Ascending aorta (tissue), 2 donors: ENCODE measurements at regions not wholly inside any gene's neighbourhood (a gene's known extent, or its start where the extent isn't known, plus 50 kb on each side); places are given as distances from the start of the nearest gene placed in this dataset.
"Not testable (repeated sequence)": the region's sequence is repeated elsewhere in the genome, so short reads cannot be mapped to it uniquely, and the experiment has no call there.

Experiments used
- DNase-seq, 2 donors: peaks; one replicate each; pipeline ENCODE4 v3.0.0-alpha.2; 2019; ENCODE audit warnings: low spot score in 2 of 2
- H3K27ac ChIP-seq, 2 donors: fragments of 200-600 bp; sonication (generic); one replicate each; pipeline ENCODE4 v1.5.1; 2016 to 2017; ENCODE audit warnings: mild to moderate bottlenecking in 1 of 2
- H3K27me3 ChIP-seq: fragments of 200-600 bp; sonication (generic); one replicate; pipeline ENCODE4 v1.5.1; 2017
- H3K36me3 ChIP-seq, 2 donors: fragments of 200-600 bp; sonication (generic); one replicate each; pipeline ENCODE4 v1.5.1; 2016
- H3K4me1 ChIP-seq, 2 donors: fragments of 200-600 bp; sonication (generic); one replicate each; pipeline ENCODE4 v1.5.1; 2016 to 2017; ENCODE audit warnings: mild to moderate bottlenecking in 1 of 2
- H3K4me3 ChIP-seq, 2 donors: fragments of 200-600 bp; sonication (generic); one replicate each; pipeline ENCODE4 v1.5.1; 2016 to 2017; ENCODE audit warnings: mild to moderate bottlenecking in 1 of 2
- H3K9me3 ChIP-seq, 2 donors: fragments of 200-600 bp; sonication (generic); one replicate each; pipeline ENCODE4 v1.5.1; 2016
- intact Hi-C: fragments of 100-400 bp; cut with DNase I; formaldehyde crosslinking; loops from one replicate; pipeline ENCODE4 v1.15.1; 2023
- TF ChIP-seq, protein P1 (sequence below), 3 experiments: fragments of 200-600 bp in 2 of 3; fragments of 450-650 bp in 1 of 3; sonication (generic) in 2 of 3; IDR thresholded peaks; one replicate each; pipeline ENCODE4 v1.5.1; 2016 to 2019; ENCODE audit warnings: antibody characterized with exemption in 3 of 3, mild to moderate bottlenecking in 1 of 3, moderate library complexity in 1 of 3

DNA sequence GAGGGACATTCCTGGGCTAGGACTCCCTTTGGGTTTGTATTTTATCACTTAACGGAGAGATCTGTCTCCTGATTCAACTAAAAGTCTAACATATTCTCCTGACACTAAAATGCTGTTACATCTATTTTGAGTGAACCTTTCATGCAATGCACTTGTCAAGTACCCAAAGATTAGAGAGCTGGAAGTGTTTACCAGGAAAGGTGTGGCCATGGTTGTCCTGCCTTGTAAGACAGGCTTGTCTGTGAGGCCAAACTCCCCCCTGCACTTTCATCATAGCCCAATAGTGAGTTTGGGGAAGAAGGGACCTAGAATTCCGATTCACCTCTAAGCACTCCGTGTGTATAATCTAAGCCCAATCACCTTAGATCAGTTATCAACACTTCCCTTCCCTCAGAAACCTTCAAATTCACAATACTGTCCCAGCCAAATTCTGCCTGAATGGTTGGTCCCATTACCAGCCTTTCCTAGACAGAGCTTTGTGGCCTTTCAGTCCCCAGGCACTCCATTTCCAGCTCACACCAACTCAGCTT is 162.6 kb upstream of the NAMPT start:
- TF ChIP-seq, protein P1, sequence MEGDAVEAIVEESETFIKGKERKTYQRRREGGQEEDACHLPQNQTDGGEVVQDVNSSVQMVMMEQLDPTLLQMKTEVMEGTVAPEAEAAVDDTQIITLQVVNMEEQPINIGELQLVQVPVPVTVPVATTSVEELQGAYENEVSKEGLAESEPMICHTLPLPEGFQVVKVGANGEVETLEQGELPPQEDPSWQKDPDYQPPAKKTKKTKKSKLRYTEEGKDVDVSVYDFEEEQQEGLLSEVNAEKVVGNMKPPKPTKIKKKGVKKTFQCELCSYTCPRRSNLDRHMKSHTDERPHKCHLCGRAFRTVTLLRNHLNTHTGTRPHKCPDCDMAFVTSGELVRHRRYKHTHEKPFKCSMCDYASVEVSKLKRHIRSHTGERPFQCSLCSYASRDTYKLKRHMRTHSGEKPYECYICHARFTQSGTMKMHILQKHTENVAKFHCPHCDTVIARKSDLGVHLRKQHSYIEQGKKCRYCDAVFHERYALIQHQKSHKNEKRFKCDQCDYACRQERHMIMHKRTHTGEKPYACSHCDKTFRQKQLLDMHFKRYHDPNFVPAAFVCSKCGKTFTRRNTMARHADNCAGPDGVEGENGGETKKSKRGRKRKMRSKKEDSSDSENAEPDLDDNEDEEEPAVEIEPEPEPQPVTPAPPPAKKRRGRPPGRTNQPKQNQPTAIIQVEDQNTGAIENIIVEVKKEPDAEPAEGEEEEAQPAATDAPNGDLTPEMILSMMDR (IDR thresholded peaks at IDR 0.05): no peak
- no peaks in the 10 kb centered on the region for H3K4me1 ChIP-seq
- intact Hi-C loops: no loop called here
- no peak overlapping the region for H3K27ac ChIP-seq
- no peaks in the 10 kb centered on the region for H3K9me3 ChIP-seq
- no peaks in the 10 kb centered on the region for H3K36me3 ChIP-seq
- H3K27me3 ChIP-seq: no peaks in the 10 kb centered on the region
- no peak overlapping the region for H3K4me3 ChIP-seq
- DNase-seq: no peak

DNA sequence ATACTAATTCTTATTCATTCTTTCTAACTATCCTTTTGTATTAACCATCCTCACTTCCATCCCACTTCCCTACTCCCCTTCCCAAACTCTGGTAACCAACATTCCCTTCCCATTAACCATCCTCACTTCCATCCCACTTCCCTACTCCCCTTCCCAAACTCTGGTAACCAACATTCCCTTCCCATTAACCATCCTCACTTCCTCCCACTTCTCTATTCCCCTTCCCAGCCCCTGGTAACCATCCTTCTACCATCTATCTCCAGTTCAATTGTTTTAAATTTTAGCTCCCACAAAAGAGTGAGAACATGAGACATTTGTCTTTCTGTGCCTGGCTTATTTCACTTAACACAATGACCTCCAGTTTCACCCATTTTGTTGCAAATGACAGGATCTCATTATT is 160.6 kb upstream of the NAMPT start:
- DNase-seq, intact Hi-C loops, H3K4me1 ChIP-seq, H3K27me3 ChIP-seq, H3K36me3 ChIP-seq, H3K9me3 ChIP-seq, H3K4me3 ChIP-seq, H3K27ac ChIP-seq: not testable (repeated sequence)

DNA sequence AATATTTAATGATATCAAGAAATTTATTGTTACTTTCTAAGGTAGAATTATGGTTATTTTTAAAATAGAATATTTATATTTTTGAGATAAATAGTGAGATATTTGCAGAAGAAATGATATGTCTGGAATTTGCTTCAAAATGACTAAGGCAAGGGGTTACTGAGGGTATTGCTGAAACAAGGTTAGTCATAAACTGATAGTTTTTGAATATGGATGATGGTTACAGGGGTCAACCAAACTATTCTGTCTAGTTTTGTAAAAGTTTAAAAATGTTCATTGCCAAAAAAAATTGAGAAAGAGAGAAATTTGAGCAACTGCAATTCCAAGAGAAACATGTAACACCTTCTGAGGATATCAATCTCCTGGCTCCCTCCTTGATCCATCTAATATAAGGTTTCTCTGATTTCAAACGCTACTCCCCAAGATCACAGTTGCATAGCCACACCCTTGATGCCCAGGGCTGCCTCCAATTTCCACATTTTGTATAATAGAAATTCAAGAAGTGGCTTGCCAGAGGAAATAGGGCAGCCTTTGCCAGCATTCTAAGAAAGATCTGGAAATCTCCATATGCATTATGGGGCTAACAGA is 159.4 kb upstream of the NAMPT start:
- H3K36me3 ChIP-seq: no peaks in the 10 kb centered on the region
- H3K9me3 ChIP-seq: no peaks in the 10 kb centered on the region
- no peaks in the 10 kb centered on the region for H3K27me3 ChIP-seq
- H3K4me3 ChIP-seq: no peak overlapping the region
- H3K27ac ChIP-seq: no peak overlapping the region
- intact Hi-C loops: no loop called here
- H3K4me1 ChIP-seq: no peaks in the 10 kb centered on the region
- TF ChIP-seq, protein P1 (IDR thresholded peaks at IDR 0.05): no peak
- no peak for DNase-seq

DNA sequence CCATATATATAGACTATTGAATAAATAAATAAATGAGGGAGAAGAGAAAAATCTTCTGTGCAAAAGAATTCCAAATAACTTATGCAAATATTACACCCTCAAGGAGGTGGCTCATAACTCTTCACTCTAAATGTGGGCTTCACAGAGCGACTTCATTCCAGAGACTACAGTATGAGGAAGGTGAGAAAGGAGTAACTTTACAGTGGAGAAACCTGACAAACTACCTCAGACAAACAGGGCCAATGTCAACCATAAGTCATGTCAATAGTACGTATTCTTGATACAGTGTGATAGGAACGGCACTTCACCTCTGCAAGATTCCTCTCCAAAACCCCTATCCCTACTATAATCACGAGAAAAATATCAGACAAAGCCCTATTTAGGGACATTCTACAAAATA is 158.4 kb upstream of the NAMPT start:
- Histone ChIP-seq H3K27me3 (no peaks in the 10 kb centered on the region), H3K9me3 (no peaks in the 10 kb centered on the region), H3K4me1 (no peaks in the 10 kb centered on the region), H3K36me3 (no peaks in the 10 kb centered on the region), H3K27ac (no peak overlapping the region), H3K4me3 (no peak overlapping the region)
- TF ChIP-seq, protein P1 (IDR thresholded peaks at IDR 0.05): no peak
- DNase-seq: no peak
- intact Hi-C loops: no loop called here

DNA sequence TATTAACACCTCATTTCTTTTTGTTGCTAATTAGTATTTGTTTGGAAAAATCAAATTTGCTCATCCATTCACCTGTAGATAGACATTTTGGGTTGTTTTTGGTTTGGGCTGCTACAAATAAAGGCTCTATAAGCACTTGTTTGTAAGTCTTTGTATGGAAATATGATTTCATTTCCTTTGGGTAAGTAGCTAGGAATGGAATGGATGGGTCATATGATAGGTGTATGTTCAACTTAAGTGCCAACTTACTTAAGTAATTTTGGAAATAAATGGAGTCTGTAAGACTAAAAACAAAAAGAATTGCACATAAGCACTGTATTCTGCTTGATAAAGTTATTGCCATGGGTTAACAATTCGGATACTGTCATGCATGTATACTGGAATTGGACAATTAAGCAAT is 157.7 kb upstream of the NAMPT start:
- Histone ChIP-seq H3K27ac (no peak overlapping the region), H3K4me3 (no peak overlapping the region), H3K27me3 (no peaks in the 10 kb centered on the region), H3K36me3 (no peaks in the 10 kb centered on the region), H3K9me3 (no peaks in the 10 kb centered on the region), H3K4me1 (no peaks in the 10 kb centered on the region)
- intact Hi-C loops: no loop called here
- no peak for DNase-seq
- TF ChIP-seq, protein P1 (IDR thresholded peaks at IDR 0.05): no peak

DNA sequence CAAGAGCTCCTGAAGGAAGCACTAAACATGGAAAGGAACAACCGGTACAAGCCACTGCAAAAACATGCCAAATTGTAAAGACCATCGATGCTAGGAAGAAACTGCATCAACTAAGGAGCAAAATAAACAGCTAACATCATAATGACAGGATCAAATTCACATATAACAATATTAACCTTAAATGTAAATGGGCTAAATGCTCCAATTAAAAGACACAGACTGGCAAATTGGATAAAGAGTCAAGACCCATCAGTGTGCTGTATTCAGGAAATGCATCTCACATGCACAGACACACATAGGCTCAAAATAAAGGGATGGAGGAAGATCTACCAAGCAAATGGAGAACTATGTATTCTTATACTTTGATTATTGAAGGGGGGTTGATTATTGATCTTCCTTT is 156.6 kb upstream of the NAMPT start:
- H3K4me1 ChIP-seq, H3K36me3 ChIP-seq, H3K4me3 ChIP-seq, H3K27me3 ChIP-seq, H3K9me3 ChIP-seq, H3K27ac ChIP-seq, intact Hi-C loops, DNase-seq: not testable (repeated sequence)

DNA sequence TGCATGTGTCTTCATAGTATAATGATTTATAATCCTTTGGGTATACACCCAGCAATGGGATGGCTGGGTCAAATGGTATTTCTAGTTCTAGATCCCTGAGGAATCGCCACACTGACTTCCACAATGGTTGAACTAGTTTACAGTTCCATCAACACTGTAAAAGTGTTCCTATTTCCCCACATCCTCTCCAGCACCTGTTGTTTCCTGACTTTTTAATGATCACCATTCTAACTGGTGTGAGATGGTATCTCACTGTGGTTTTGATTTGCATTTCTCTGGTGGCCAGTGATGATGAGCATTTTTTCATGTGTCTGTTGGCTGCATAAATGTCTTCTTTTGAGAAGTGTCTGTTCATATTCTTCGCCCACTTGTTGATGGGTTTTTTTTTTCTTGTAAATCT is 152.2 kb upstream of the NAMPT start:
- H3K36me3 ChIP-seq, intact Hi-C loops, DNase-seq, H3K4me3 ChIP-seq, H3K27ac ChIP-seq, H3K4me1 ChIP-seq, H3K9me3 ChIP-seq, H3K27me3 ChIP-seq: not testable (repeated sequence)
